ENCODE measurements at regions not wholly inside any gene's neighbourhood (a gene's known extent, or its start where the extent isn't known, plus 50 kb on each side); places are given as distances from the start of the nearest gene placed in this dataset.

GRCh38 chr13:89750371-89750770 lies 1597.1 kb upstream of the MIR17HG start:
- Histone ChIP-seq H3K4me1 (ENCODE audit: low read length) (no peaks in the 10 kb centered on the region), H4K20me1 (ENCODE audit: insufficient read depth, low read length) (no peaks in the 10 kb centered on the region), H3K27ac (ENCODE audit: low read length) (no peak overlapping the region), H3K79me2 (ENCODE audit: low read length) (no peaks in the 10 kb centered on the region), H3K4me3 (ENCODE audit: low read length) (no peak overlapping the region), H3K9me3 (ENCODE audit: insufficient read depth, low read length) (no peaks in the 10 kb centered on the region), H3K27me3 (ENCODE audit: low read depth, low read length) (no peaks in the 10 kb centered on the region), H3K36me3 (replicated peaks; ENCODE audit: low read depth, low read length) (no peaks in the 10 kb centered on the region), H2AFZ (ENCODE audit: low read depth, low read length) (no peak overlapping the region), H3K9ac (ENCODE audit: low read length) (no peak overlapping the region), H3K4me2 (ENCODE audit: low read length) (no peak overlapping the region)
- TF ChIP-seq EZH2phosphoT487 (IDR thresholded peaks at IDR 0.05; ENCODE audit: low read depth) = no peak
- TF ChIP-seq CTCF (IDR thresholded peaks at IDR 0.05; ENCODE audit: low read depth, low read length) = no peak

DNA sequence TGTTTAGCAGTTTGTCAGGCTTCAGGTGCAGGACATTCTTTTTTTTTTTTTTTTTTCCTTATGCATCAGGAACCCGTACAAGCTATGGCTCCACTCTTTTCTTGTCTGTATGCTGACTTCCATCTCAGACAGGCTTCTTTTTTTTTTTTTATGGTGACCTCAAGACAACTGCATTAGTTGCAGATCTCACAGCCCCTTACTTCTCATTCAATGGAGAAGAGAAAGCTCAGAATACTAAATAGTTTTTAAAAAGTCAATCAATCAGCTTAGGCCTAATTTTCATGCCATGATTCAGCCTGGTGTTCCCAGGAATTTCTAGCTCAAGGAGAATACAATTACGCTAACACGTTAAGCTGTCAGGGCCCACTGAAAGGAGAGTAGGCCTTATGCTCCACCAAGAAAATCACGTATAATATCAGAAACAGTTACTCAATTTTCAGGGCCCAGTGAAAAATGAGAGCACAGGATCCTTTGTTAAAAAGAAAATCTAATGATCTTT lies 1596.0 kb upstream of the MIR17HG start:
- Histone ChIP-seq H3K4me3 (ENCODE audit: low read length) (no peak overlapping the region), H3K79me2 (ENCODE audit: low read length) (no peaks in the 10 kb centered on the region), H3K9me3 (ENCODE audit: insufficient read depth, low read length) (peaks cover 7% of the 10 kb centered on the region; the same call in 1 of the 2 replicates), H3K9ac (ENCODE audit: low read length) (no peak overlapping the region), H3K4me1 (ENCODE audit: low read length) (peaks cover 6% of the 10 kb centered on the region; the same call in 1 of the 2 replicates), H3K4me2 (ENCODE audit: low read length) (no peak overlapping the region), H3K27me3 (ENCODE audit: low read depth, low read length) (no peaks in the 10 kb centered on the region), H4K20me1 (ENCODE audit: insufficient read depth, low read length) (no peaks in the 10 kb centered on the region), H2AFZ (ENCODE audit: low read depth, low read length) (no peak overlapping the region), H3K27ac (ENCODE audit: low read length) (no peak overlapping the region), H3K36me3 (replicated peaks; ENCODE audit: low read depth, low read length) (peaks cover 11% of the 10 kb centered on the region)
- TF ChIP-seq EZH2phosphoT487 (IDR thresholded peaks at IDR 0.05; ENCODE audit: low read depth) (no peak), CTCF (IDR thresholded peaks at IDR 0.05; ENCODE audit: low read depth, low read length) (no peak)

DNA sequence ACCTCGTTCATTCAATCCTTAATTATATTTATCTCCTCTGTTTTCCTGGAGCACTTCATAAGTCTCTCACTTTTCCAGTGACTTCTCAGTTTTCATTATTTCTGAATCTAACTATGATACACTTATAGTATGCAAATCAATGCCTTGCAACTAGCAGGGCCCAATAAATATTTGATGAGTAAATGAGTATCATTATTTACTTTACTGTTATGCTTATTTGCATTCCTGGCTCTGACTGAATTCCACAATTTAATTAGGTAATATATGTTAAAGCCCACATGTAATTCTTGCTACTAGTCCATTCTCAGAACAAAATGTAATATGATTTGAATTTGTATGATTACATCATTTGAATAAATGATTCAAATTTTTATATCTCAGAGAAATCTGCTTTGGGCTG lies 1595.1 kb upstream of the MIR17HG start:
- Histone ChIP-seq H3K27me3 (ENCODE audit: low read depth, low read length) (no peaks in the 10 kb centered on the region), H3K4me3 (ENCODE audit: low read length) (no peak overlapping the region), H3K9ac (ENCODE audit: low read length) (no peak overlapping the region), H3K27ac (ENCODE audit: low read length) (no peak overlapping the region), H3K36me3 (replicated peaks; ENCODE audit: low read depth, low read length) (peaks cover 11% of the 10 kb centered on the region), H3K79me2 (ENCODE audit: low read length) (no peaks in the 10 kb centered on the region), H4K20me1 (ENCODE audit: insufficient read depth, low read length) (no peaks in the 10 kb centered on the region), H3K9me3 (ENCODE audit: insufficient read depth, low read length) (peaks cover 12% of the 10 kb centered on the region; the same call in 1 of the 2 replicates), H3K4me2 (ENCODE audit: low read length) (no peak overlapping the region), H2AFZ (ENCODE audit: low read depth, low read length) (no peak overlapping the region), H3K4me1 (ENCODE audit: low read length) (peaks cover 6% of the 10 kb centered on the region; the same call in 1 of the 2 replicates)
- no peak for TF ChIP-seq CTCF (IDR thresholded peaks at IDR 0.05; ENCODE audit: low read depth, low read length)
- no peak for TF ChIP-seq EZH2phosphoT487 (IDR thresholded peaks at IDR 0.05; ENCODE audit: low read depth)

DNA sequence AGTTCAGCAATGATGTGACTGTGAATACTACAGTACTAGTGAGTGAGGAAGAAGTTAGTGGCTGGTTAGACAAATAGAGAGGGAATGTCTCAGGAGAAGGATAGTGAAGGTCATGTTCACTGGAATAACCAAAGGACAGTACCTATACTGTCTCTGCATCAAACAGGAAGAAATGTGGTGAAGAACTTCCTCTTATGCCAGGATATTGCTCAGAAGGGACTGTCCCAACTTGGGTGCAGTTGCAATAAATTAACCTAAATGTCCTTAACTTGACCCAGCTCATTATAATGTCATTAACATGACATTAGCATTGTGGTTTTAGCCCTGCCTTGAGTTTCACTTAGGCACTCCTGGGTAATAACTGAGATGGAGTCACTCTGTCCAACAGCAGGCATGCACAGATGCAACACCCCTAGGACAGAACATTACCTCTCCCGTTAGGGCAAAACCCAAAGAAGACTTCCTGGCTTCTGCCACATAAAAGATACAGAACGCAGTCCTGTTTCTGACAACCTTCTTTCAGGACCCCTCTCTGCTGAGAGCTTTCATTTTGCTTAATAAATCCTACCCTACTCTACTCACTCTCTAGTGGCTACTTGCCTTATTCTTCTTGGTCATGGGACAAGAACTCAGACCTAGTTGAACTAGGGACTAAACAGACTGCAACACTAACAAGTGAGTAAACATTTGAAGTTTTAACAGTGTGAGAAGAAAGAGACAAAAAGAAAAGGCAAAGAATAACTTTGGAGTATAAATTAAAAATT lies 1591.6 kb upstream of the MIR17HG start:
- Histone ChIP-seq H3K27ac (ENCODE audit: low read length) (no peak overlapping the region), H3K4me2 (ENCODE audit: low read length) (no peak overlapping the region)
- TF ChIP-seq EZH2phosphoT487 (IDR thresholded peaks at IDR 0.05; ENCODE audit: low read depth) (no peak), CTCF (IDR thresholded peaks at IDR 0.05; ENCODE audit: low read depth, low read length) (no peak)

More for the DNA sequence above, 1591.6 kb upstream of the MIR17HG start:
- no peak overlapping the region for H2AFZ ChIP-seq (ENCODE audit: low read depth, low read length)
- peaks cover 6% of the 10 kb centered on the region; the same call in 1 of the 2 replicates for H3K4me1 ChIP-seq (ENCODE audit: low read length)
- peaks cover 11% of the 10 kb centered on the region for H3K36me3 ChIP-seq (replicated peaks; ENCODE audit: low read depth, low read length)
- no peaks in the 10 kb centered on the region for H4K20me1 ChIP-seq (ENCODE audit: insufficient read depth, low read length)
- no peaks in the 10 kb centered on the region for H3K27me3 ChIP-seq (ENCODE audit: low read depth, low read length)
- no peaks in the 10 kb centered on the region for H3K79me2 ChIP-seq (ENCODE audit: low read length)
- H3K9ac ChIP-seq (ENCODE audit: low read length) = no peak overlapping the region
- no peak overlapping the region for H3K4me3 ChIP-seq (ENCODE audit: low read length)
- peaks cover 12% of the 10 kb centered on the region; the same call in 1 of the 2 replicates for H3K9me3 ChIP-seq (ENCODE audit: insufficient read depth, low read length)

Measured in OCI-LY3 (cell line).